Transverse colon (tissue), 4 donors: ENCODE measurements at regions not wholly inside any gene's neighbourhood (a gene's known extent, or its start where the extent isn't known, plus 50 kb on each side); places are given as distances from the start of the nearest gene placed in this dataset.

ENCODE experiments used
- EP300 ChIP-seq: sonication (generic); formaldehyde crosslinking; IDR thresholded peaks from one replicate; pipeline ENCODE4 v1.6.1; 2017; ENCODE audit warnings: antibody characterized with exemption, low read depth
- POLR2A ChIP-seq: fragments of 450-650 bp; IDR thresholded peaks from one replicate; pipeline ENCODE4 v1.6.1; 2016; ENCODE audit warnings: antibody characterized with exemption, mild to moderate bottlenecking, moderate library complexity
- POLR2AphosphoS5 ChIP-seq, 3 donors: sonication (generic); formaldehyde crosslinking; IDR thresholded peaks; one replicate each; pipeline ENCODE4 v1.6.1; 2016; ENCODE audit warnings: antibody characterized with exemption in 3 of 3
- TF ChIP-seq, protein P1 (sequence below), 5 experiments: fragments of 200-600 bp in 3 of 5; fragments of 450-650 bp in 2 of 5; sonication (generic) in 3 of 5; IDR thresholded peaks; 1 replicate in 2 of 5; 2 replicates in 3 of 5; pipeline ENCODE4 v1.5.1; 2016 to 2017; ENCODE audit warnings: antibody characterized with exemption in 5 of 5, inconsistent platforms in 3 of 5, mild to moderate bottlenecking in 2 of 5, moderate library complexity in 1 of 5

DNA sequence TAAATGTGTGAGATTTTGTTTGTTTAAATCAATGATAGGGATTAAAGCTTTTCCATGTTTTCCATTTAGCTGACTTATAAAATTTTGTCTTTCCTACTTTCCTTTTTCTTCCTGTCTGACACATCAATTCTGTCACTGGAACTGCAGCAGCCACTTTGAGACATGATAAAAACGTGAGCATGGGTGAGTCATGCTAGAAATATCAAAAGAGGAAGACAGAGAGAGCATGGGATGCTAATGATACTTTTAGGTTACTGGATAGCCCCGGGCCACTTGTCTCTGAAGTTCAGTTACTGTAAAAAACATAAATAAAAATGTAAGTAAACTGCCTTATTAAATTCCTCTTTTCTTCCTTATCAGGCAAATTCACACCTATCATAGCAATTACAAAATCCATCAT is 1332.0 kb upstream of the PCDH20 start:
- no peak for TF ChIP-seq POLR2AphosphoS5 (IDR thresholded peaks at IDR 0.05)
- TF ChIP-seq, protein P1, sequence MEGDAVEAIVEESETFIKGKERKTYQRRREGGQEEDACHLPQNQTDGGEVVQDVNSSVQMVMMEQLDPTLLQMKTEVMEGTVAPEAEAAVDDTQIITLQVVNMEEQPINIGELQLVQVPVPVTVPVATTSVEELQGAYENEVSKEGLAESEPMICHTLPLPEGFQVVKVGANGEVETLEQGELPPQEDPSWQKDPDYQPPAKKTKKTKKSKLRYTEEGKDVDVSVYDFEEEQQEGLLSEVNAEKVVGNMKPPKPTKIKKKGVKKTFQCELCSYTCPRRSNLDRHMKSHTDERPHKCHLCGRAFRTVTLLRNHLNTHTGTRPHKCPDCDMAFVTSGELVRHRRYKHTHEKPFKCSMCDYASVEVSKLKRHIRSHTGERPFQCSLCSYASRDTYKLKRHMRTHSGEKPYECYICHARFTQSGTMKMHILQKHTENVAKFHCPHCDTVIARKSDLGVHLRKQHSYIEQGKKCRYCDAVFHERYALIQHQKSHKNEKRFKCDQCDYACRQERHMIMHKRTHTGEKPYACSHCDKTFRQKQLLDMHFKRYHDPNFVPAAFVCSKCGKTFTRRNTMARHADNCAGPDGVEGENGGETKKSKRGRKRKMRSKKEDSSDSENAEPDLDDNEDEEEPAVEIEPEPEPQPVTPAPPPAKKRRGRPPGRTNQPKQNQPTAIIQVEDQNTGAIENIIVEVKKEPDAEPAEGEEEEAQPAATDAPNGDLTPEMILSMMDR (IDR thresholded peaks at IDR 0.05): no peak
- no peak for TF ChIP-seq POLR2A
- TF ChIP-seq EP300: no peak
